ENCODE measurements at regions not wholly inside any gene's neighbourhood (a gene's known extent, or its start where the extent isn't known, plus 50 kb on each side); places are given as distances from the start of the nearest gene placed in this dataset.

DNA sequence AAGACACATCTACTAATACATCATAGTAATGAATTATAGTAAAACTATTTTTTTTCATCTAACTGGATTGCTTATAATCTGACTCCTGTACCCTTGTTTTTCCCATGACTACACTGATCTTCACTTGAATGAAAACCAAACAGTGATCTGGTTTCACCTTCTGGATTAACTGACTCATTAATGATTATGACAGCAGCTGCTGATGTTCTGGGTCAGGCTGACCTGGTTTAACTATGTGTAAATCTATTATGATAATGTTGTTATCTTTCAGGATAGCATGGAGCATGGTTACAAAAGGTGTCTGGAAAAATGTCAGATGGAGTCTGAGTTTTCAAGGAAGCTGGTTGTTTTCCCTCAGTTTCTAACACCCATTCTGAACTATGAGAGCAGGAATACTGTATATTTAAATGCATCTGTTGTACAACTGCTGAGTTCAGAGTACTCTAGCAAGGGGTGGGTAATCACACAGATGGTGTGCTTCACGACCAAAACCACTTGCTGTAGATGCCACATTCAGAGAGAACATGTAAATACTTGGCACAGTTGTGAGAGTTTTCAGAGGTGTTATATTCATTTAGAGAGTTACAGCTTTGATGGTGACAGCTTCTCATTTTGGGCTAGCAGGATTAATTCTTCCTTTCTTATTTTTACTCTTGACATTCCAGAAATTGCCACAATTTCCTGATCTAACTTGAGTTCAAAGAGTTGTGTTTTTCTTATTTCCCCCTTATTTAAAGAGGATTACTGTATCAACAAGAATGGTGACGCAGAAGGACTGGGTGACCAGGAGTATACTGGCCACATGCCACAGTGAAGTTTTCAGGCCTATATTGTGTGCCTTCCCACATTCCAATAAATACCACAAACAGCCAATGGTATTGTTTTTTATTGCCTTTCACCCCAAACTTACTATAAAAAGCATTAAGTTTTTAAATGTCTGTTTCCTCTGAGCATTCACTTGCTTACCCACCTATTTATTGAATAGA is 249.7 kb upstream of the TET2 start:
- TF ChIP-seq, protein P1, sequence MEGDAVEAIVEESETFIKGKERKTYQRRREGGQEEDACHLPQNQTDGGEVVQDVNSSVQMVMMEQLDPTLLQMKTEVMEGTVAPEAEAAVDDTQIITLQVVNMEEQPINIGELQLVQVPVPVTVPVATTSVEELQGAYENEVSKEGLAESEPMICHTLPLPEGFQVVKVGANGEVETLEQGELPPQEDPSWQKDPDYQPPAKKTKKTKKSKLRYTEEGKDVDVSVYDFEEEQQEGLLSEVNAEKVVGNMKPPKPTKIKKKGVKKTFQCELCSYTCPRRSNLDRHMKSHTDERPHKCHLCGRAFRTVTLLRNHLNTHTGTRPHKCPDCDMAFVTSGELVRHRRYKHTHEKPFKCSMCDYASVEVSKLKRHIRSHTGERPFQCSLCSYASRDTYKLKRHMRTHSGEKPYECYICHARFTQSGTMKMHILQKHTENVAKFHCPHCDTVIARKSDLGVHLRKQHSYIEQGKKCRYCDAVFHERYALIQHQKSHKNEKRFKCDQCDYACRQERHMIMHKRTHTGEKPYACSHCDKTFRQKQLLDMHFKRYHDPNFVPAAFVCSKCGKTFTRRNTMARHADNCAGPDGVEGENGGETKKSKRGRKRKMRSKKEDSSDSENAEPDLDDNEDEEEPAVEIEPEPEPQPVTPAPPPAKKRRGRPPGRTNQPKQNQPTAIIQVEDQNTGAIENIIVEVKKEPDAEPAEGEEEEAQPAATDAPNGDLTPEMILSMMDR (IDR thresholded peaks at IDR 0.05; ENCODE audit: borderline replicate concordance, extremely low read depth, low read length, poor library complexity, severe bottlenecking): no peak
- TF ChIP-seq EZH2 (IDR thresholded peaks at IDR 0.05; ENCODE audit: borderline replicate concordance, low read depth, low read length, severe bottlenecking): no peak

Measured in DND-41 (cell line).